Chondrocyte (in vitro differentiated cells): ENCODE measurements at regions not wholly inside any gene's neighbourhood (a gene's known extent, or its start where the extent isn't known, plus 50 kb on each side); places are given as distances from the start of the nearest gene placed in this dataset.

Experiments
- DNase-seq: peaks from one replicate; pipeline ENCODE4 v3.0.0; 2021; ENCODE audit warnings: mixed read lengths, low spot score
- H3K27ac Mint-ChIP-seq: one replicate; pipeline ENCODE4 v1.8.0; 2021; ENCODE audit warnings: mild to moderate bottlenecking, moderate library complexity, mixed read lengths; ENCODE audit not compliant: unreplicated experiment
- H3K27me3 Mint-ChIP-seq: 2 replicates; pipeline ENCODE4 v1.8.0; 2021; ENCODE audit warnings: low read depth, mixed read lengths
- H3K36me3 Mint-ChIP-seq: 2 replicates; pipeline ENCODE4 v1.8.0; 2021; ENCODE audit warnings: low read depth, mixed read lengths
- H3K4me1 Mint-ChIP-seq: 2 replicates; pipeline ENCODE4 v1.8.0; 2021; ENCODE audit warnings: low read depth, mild to moderate bottlenecking, mixed read lengths
- H3K4me3 Mint-ChIP-seq: one replicate; pipeline ENCODE4 v1.8.0; 2021; ENCODE audit warnings: mild to moderate bottlenecking, moderate library complexity, mixed read lengths; ENCODE audit not compliant: unreplicated experiment
- H3K9me3 Mint-ChIP-seq: 2 replicates; pipeline ENCODE4 v1.8.0; 2021; ENCODE audit warnings: low read depth, mixed read lengths
- TF ChIP-seq, protein P1 (sequence below): fragments of 200-600 bp; sonication (generic); IDR thresholded peaks from 2 replicates; pipeline ENCODE4 v1.5.0; 2021; ENCODE audit warnings: antibody characterized with exemption, mild to moderate bottlenecking, moderate library complexity

DNA sequence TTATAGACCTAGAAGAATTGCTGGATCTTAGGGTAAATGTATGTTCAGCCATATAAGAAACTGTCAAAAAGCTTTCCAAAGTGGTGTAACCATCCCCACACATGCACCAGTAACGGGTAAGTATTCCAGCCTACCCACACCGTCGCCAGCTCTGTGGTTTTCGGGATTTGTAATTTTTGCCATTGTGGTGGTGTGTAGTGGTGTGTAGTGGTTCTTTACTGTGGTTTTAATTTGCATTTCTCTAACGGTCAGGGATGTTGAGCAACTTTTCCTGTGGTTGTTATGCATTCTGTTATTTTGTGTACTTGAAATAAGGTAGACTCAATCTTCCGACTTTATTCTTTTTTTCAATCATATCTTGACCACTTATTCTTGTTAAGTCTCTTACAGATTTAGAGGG lies 342.4 kb upstream of the AJAP1 start:
- DNase-seq: no peak
- Mint-ChIP-seq H3K4me1 (no peaks in the 10 kb centered on the region), H3K9me3 (peaks cover 64% of the 10 kb centered on the region), H3K27me3 (no peaks in the 10 kb centered on the region), H3K27ac (no peak overlapping the region), H3K36me3 (no peaks in the 10 kb centered on the region), H3K4me3 (no peak overlapping the region)
- TF ChIP-seq, protein P1, sequence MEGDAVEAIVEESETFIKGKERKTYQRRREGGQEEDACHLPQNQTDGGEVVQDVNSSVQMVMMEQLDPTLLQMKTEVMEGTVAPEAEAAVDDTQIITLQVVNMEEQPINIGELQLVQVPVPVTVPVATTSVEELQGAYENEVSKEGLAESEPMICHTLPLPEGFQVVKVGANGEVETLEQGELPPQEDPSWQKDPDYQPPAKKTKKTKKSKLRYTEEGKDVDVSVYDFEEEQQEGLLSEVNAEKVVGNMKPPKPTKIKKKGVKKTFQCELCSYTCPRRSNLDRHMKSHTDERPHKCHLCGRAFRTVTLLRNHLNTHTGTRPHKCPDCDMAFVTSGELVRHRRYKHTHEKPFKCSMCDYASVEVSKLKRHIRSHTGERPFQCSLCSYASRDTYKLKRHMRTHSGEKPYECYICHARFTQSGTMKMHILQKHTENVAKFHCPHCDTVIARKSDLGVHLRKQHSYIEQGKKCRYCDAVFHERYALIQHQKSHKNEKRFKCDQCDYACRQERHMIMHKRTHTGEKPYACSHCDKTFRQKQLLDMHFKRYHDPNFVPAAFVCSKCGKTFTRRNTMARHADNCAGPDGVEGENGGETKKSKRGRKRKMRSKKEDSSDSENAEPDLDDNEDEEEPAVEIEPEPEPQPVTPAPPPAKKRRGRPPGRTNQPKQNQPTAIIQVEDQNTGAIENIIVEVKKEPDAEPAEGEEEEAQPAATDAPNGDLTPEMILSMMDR: no peak

DNA sequence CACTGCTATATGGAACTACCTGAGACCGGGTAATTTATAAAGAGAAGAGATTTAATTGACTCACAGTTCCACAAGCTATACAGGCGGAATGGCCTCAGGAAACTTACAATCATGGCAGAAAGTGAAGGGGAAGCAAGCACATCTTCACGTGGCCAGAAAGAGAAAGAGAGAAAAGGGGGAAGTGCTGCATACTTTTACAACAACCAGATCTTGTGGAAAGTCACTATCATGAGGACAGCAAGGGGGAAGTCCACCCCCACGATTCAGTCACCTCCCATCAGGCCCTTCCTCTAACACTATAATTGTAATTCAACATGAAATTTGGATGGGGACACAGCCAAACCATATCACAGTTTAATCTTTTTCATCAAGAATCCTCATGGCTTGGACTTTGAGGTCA lies 339.2 kb upstream of the AJAP1 start:
- H3K9me3 Mint-ChIP-seq: peaks cover 55% of the 10 kb centered on the region
- no peaks in the 10 kb centered on the region for H3K4me1 Mint-ChIP-seq
- no peak overlapping the region for H3K27ac Mint-ChIP-seq

DNA sequence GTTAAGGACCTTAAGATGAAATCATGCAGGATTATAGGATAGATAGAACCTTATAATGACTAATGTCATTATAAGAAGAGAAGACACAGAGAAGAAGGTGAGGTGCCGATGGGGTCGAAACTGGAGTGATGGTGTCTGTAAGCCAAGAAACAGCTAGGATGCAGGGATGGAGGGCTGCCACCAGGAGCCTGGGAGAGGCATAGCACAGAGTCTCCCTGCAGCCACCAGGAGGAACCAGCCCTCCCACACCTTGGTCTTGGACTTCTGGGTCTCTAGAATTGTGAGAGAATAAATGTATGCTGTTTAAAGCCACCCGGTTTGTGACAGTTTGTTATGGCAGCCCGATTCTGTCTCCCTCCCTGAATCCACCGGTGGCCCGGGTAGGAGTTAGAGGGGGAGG lies 337.2 kb upstream of the AJAP1 start:
- H3K36me3 Mint-ChIP-seq: no peaks in the 10 kb centered on the region
- no peaks in the 10 kb centered on the region for H3K27me3 Mint-ChIP-seq
- TF ChIP-seq, protein P1: no peak
- H3K4me3 Mint-ChIP-seq: no peak overlapping the region
- peaks cover 56% of the 10 kb centered on the region for H3K9me3 Mint-ChIP-seq
- H3K4me1 Mint-ChIP-seq: no peaks in the 10 kb centered on the region
- no peak overlapping the region for H3K27ac Mint-ChIP-seq
- DNase-seq: no peak

More for the DNA sequence above, 339.2 kb upstream of the AJAP1 start:
- Mint-ChIP-seq H3K36me3 (no peaks in the 10 kb centered on the region), H3K27me3 (no peaks in the 10 kb centered on the region), H3K4me3 (no peak overlapping the region)
- no peak for DNase-seq
- TF ChIP-seq, protein P1: no peak

DNA sequence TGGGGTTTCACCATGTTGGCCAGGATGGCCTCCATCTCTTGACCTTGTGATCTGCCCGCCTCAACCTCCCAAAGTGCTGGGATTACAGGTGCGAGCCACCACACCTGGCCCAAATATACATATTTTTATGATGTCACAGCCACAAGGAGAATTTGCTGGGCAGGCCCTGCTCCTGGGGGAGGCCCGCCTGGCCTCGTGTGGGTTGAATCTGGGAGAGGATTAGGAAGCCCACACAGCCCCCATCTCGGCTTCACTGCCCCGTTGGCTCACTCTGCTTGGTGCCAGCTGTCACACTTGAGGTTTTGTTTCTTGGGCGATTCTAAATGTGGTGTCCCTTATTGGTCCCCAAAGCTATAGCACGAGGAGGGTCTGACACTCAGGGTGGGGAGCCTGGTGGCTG lies 335.7 kb upstream of the AJAP1 start:
- H3K9me3 Mint-ChIP-seq: peaks cover 57% of the 10 kb centered on the region
- no peaks in the 10 kb centered on the region for H3K36me3 Mint-ChIP-seq
- H3K27me3 Mint-ChIP-seq: no peaks in the 10 kb centered on the region
- no peak overlapping the region for H3K27ac Mint-ChIP-seq
- H3K4me3 Mint-ChIP-seq: no peak overlapping the region
- DNase-seq: no peak
- no peaks in the 10 kb centered on the region for H3K4me1 Mint-ChIP-seq
- TF ChIP-seq, protein P1: no peak

DNA sequence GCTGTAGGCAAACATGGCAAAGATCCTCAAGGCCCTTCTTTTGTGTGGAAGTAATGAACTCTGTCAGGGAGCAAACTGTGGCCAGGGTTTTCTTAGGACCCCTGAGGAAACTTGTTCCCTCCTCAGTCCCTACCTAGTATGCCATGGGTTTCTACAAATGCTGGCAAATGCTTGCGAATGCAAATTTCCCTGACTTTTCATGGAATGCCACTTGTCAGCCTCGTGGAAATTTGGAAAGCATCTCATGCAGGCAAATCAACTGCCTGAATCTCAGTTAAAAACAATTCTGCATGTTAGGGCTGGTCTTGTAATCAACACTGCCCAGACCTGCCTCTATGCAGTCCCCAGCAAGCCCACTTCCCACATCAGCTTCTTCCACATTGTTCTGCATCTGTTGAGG lies 334.9 kb upstream of the AJAP1 start:
- Mint-ChIP-seq H3K27me3 (no peaks in the 10 kb centered on the region), H3K9me3 (peaks cover 60% of the 10 kb centered on the region), H3K36me3 (no peaks in the 10 kb centered on the region), H3K4me1 (no peaks in the 10 kb centered on the region), H3K27ac (no peak overlapping the region), H3K4me3 (no peak overlapping the region)
- no peak for DNase-seq
- TF ChIP-seq, protein P1: no peak
